ENCODE measurements at regions not wholly inside any gene's neighbourhood (a gene's known extent, or its start where the extent isn't known, plus 50 kb on each side); places are given as distances from the start of the nearest gene placed in this dataset.

DNA sequence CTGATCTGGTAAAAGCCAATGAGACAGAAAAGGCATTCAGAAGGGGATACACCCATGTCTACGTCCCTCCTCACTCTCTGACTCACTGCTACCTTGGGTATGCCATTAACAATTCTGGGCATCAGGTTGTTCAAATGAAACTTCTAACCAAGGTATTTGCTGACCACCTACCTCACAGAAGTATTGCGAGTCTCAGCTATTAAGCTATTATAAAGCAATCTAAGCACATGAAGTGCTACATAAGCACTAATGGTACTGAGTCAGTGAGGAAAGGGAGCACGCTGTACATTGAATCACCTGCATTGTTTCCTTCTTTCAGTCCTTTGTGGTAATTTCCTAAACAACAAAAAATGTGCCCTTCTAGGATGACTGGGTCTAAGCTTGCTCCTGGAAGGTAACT lies 62.8 kb upstream of the CCDC91 start:
- no peak overlapping the region for H3K4me3 ChIP-seq (ENCODE audit: low read depth, low read length)
- TF ChIP-seq, protein P1, sequence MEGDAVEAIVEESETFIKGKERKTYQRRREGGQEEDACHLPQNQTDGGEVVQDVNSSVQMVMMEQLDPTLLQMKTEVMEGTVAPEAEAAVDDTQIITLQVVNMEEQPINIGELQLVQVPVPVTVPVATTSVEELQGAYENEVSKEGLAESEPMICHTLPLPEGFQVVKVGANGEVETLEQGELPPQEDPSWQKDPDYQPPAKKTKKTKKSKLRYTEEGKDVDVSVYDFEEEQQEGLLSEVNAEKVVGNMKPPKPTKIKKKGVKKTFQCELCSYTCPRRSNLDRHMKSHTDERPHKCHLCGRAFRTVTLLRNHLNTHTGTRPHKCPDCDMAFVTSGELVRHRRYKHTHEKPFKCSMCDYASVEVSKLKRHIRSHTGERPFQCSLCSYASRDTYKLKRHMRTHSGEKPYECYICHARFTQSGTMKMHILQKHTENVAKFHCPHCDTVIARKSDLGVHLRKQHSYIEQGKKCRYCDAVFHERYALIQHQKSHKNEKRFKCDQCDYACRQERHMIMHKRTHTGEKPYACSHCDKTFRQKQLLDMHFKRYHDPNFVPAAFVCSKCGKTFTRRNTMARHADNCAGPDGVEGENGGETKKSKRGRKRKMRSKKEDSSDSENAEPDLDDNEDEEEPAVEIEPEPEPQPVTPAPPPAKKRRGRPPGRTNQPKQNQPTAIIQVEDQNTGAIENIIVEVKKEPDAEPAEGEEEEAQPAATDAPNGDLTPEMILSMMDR (IDR thresholded peaks at IDR 0.05; ENCODE audit: insufficient read depth, low read length, missing control alignments): no peak
- ChIA-PET CTCF (no interaction called here), POLR2A (no interaction called here)
- DNase-seq (ENCODE audit: low read depth, low spot score): no peak

DNA sequence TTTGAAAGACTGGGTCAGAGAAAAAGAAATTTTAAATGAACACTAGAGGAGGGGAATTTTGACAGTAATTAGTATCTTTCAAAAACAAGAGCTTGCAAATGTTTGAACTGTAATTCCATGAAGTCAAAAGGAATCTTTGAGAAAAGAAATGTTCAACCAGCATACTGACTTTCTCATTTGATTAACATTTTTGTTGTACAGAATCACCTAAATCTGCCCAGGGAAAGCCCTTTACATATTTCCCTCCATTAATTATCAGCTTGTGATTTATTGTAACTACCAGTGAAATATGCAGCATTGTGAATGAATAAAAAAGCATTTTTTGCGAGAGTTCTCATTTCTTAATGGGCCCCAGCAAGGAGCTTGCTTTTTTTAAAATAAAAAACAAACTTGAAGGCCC lies 61.2 kb upstream of the CCDC91 start:
- TF ChIP-seq, protein P1 (IDR thresholded peaks at IDR 0.05; ENCODE audit: insufficient read depth, low read length, missing control alignments): no peak
- POLR2A ChIA-PET: no interaction called here
- no peak for DNase-seq (ENCODE audit: low read depth, low spot score)
- CTCF ChIA-PET: interaction anchor here (2.0 kb wide), 1 partner anchor 43 kb away, joined by 13 read pairs; no protein-coding TSS in a partner anchor
- no peak overlapping the region for H3K4me3 ChIP-seq (ENCODE audit: low read depth, low read length)

DNA sequence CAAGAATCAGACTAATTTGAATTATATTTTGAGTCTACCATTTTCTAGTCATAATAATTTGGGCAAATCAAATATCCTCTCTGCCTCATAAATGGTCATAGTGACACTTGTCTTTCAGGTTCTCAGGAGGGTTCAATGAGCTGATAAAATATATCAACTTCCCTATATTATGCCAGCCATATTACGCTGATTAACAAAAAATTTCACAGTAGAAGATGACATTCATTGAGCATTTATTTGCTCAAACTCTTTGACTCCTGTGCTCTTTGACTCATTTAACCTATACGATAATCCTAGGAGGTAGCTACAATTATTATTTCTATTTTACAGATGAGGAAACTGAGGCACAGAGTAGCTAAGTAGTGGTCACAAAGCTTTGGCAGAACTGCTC lies 60.0 kb upstream of the CCDC91 start:
- ChIA-PET CTCF (interaction anchor here (0.9 to 2.0 kb wide), 3 partner anchors 11 to 42 kb away, joined by 4 to 13 read pairs (median 7); no protein-coding TSS in a partner anchor), POLR2A (interaction anchor here (0.8 to 1.3 kb wide), 8 partner anchors 42 to 165 kb away, joined by 3 to 5 read pairs (median 4); no protein-coding TSS in a partner anchor)
- H3K4me3 ChIP-seq (ENCODE audit: low read depth, low read length): no peak overlapping the region
- DNase-seq (ENCODE audit: low read depth, low spot score): no peak
- TF ChIP-seq, protein P1 (IDR thresholded peaks at IDR 0.05; ENCODE audit: insufficient read depth, low read length, missing control alignments): no peak

DNA sequence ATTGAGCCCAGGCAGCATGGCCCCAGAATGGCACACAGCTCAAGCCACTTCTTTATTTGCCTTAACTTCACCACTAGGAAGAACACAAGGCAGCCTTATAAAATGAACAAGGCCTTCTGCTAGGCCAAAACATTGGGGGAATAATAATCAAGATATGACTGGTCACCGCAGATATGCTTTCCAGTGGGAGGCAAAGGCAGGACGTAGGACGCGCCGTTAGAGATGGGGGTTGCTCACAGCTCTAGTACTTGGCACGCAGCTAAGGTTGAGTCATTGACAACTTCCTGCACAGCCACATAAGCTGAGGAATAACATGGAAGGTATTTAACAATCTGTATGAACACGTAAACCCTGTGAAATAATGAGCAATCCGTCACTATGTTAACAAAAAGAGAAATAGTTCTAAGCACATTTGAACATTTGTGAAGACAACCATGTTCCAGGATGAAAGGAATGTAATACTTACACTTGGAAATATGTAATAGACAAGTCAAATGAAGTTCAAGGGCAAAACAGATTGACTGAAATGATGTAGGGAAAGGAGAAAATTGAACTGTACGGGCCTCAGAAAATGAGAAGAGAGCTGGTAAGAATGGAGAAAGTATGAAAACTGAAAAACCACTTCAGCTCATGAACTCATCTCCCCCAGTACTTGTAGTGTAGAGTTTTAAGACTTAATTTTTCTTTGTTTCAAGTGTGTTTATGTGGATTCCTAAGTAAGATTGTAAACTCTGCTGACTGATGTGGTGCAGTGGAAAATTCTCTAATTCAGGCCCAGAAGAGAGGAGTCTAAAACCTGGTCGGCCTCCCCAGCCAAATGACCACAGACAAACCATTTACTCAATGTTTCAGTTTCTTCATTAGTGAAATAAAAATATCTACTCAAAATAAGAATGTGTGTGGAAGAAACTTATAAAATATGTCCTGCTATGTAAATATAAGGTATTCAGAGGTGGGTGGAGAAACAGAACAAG lies 59.3 kb upstream of the CCDC91 start:
- ChIA-PET CTCF (interaction anchor here (0.9 to 2.0 kb wide), 3 partner anchors 12 to 41 kb away, joined by 4 to 13 read pairs (median 7); no protein-coding TSS in a partner anchor), POLR2A (interaction anchor here (0.7 to 1.3 kb wide), 9 partner anchors 11 to 165 kb away, joined by 3 to 5 read pairs (median 4); no protein-coding TSS in a partner anchor)
- TF ChIP-seq, protein P1 (IDR thresholded peaks at IDR 0.05; ENCODE audit: insufficient read depth, low read length, missing control alignments): no peak
- no peak overlapping the region for H3K4me3 ChIP-seq (ENCODE audit: low read depth, low read length)
- DNase-seq (ENCODE audit: low read depth, low spot score): peak; percentile 99

DNA sequence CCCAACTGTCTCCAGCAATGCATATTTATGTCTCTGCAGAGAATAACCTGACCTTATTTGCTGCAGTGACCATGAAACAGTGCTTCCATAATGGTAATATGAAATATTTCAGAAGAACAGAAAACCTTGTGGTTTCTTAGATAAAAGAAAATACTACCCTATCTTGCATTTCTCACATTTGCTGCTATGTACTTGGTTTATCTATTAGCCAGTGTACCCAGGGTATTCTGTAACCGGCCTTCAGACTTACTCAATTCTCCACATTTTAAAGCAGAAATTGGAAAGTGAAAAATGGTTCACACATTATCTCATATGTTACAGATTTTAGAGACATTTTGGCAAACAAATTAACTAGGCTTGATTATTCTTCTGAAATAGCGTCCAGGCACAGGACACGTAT lies 57.9 kb upstream of the CCDC91 start:
- DNase-seq (ENCODE audit: low read depth, low spot score): no peak
- ChIA-PET POLR2A (no interaction called here), CTCF (interaction anchor here (1.1 kb wide), 1 partner anchor 41 kb away, joined by 3 read pairs; no protein-coding TSS in a partner anchor)
- no peak overlapping the region for H3K4me3 ChIP-seq (ENCODE audit: low read depth, low read length)
- TF ChIP-seq, protein P1 (IDR thresholded peaks at IDR 0.05; ENCODE audit: insufficient read depth, low read length, missing control alignments): no peak

DNA sequence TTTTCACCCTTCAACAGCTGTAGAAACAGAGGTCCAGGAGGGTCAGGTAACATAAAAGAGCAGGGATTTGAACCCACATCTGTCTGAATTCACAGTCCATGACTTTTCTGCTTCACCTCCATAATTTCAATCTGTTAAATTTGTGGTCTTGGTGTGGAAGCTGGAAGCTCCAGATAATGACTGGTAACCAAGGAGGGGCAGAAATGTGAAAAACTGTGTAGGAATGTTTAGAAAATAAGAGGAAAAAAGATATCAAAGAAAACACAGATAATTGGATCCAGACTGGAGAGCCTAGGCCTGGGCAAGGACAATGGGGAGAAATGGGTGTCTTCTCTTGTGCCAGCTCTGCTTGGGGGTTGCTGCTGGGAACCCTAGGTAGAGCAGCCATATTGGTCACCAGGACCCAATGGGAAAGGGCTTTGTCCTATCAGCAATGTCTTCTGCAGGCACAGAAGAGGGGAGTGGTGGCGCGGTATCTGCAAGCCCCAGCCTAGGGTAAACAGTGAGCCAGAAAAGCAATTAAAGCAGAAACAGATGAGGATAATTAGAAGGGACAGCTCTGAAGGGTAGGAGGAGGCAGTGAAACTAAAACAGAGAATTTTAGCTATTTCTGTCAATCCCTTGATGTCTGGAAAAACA lies 54.3 kb upstream of the CCDC91 start:
- TF ChIP-seq, protein P1 (IDR thresholded peaks at IDR 0.05; ENCODE audit: insufficient read depth, low read length, missing control alignments): no peak
- no peak for DNase-seq (ENCODE audit: low read depth, low spot score)
- no peak overlapping the region for H3K4me3 ChIP-seq (ENCODE audit: low read depth, low read length)
- ChIA-PET CTCF (interaction anchor here (1.5 kb wide), 1 partner anchor 26 kb away, joined by 6 read pairs; no protein-coding TSS in a partner anchor), POLR2A (no interaction called here)

Data from AG04449 (cell line).